H1 (cell line): ENCODE measurements at regions not wholly inside any gene's neighbourhood (a gene's known extent, or its start where the extent isn't known, plus 50 kb on each side); places are given as distances from the start of the nearest gene placed in this dataset.

ENCODE experiments used
- CTCF ChIA-PET: fragments of 300-600 bp; sonication (Branson Sonifier 250); formaldehyde crosslinking; loops from one replicate; lab custom pipeline; 2021; ENCODE audit not compliant: partially characterized antibody; lab: Charles Lee
- POLR2A ChIA-PET: fragments of 300-600 bp; sonication (Branson Sonifier 250); formaldehyde crosslinking; loops from one replicate; lab custom pipeline; 2021; ENCODE audit warnings: inconsistent platforms; ENCODE audit not compliant: partially characterized antibody; lab: Charles Lee
- DNase-seq, 2 experiments: peaks; one replicate each; pipeline versions ENCODE4 v3.0.0 to v3.0.0-alpha.2; 2010 to 2022; ENCODE audit warnings: low spot score in 2 of 2, low read depth in 1 of 2, mixed read lengths in 1 of 2
- FAIRE-seq: peaks from 2 replicates; lab custom pipeline; 2011; peaks lifted over from hg19 to GRCh38; lab: Jason Lieb, UNC
- H2AFZ ChIP-seq: 2 replicates; pipeline ENCODE4 v1.8.1; 2012; ENCODE audit warnings: low read length, inconsistent platforms
- H2AK5ac ChIP-seq: 2 replicates; pipeline ENCODE4 v1.6.1; 2013; ENCODE audit warnings: low read depth, low read length
- H2BK120ac ChIP-seq: replicated peaks from 2 replicates; pipeline ENCODE3; 2013; ENCODE audit warnings: low read depth, low read length, inconsistent platforms
- H2BK12ac ChIP-seq: 2 replicates; pipeline ENCODE4 v1.6.1; 2013; ENCODE audit warnings: low read depth, low read length
- H2BK15ac ChIP-seq: 2 replicates; pipeline ENCODE4 v1.6.1; 2013; ENCODE audit warnings: low read length
- H2BK20ac ChIP-seq: 2 replicates; pipeline ENCODE4 v1.6.1; 2013; ENCODE audit warnings: low read length
- H2BK5ac ChIP-seq: 2 replicates; pipeline ENCODE4 v1.6.1; 2013; ENCODE audit warnings: low read depth, low read length
- H3K14ac ChIP-seq: 2 replicates; pipeline ENCODE4 v1.6.1; 2013; ENCODE audit warnings: inconsistent platforms; ENCODE audit not compliant: insufficient read length
- H3K18ac ChIP-seq: 2 replicates; pipeline ENCODE4 v1.6.1; 2013; ENCODE audit warnings: low read length; ENCODE audit errors: extremely low read depth
- H3K23ac ChIP-seq: 2 replicates; pipeline ENCODE4 v1.6.1; 2013; ENCODE audit warnings: inconsistent platforms; ENCODE audit not compliant: insufficient read length
- H3K23me2 ChIP-seq: 2 replicates; pipeline ENCODE4 v1.6.1; 2013; ENCODE audit warnings: low read depth, low read length
- H3K27ac ChIP-seq: 2 replicates; pipeline ENCODE4 v1.6.1; 2011; ENCODE audit warnings: low read depth, low read length, inconsistent platforms
- H3K27me3 ChIP-seq, 4 experiments: replicated peaks in 1 of 4; 1 replicate in 1 of 4; 2 replicates in 3 of 4; pipeline versions ENCODE4 v1.6.1 to v1.8.1; 2011 to 2013; ENCODE audit warnings: low read length in 3 of 4, mild to moderate bottlenecking in 3 of 4, inconsistent platforms in 2 of 4, mixed read lengths in 2 of 4, moderate library complexity in 1 of 4; ENCODE audit not compliant: control insufficient read depth in 3 of 4, insufficient read depth in 3 of 4; ENCODE audit errors: extremely low read depth in 1 of 4
- H3K36me3 ChIP-seq, 4 experiments: 2 replicates each; pipeline versions ENCODE4 v1.6.1 to v1.8.1; 2011 to 2013; ENCODE audit warnings: mild to moderate bottlenecking in 4 of 4, low read length in 3 of 4, moderate library complexity in 2 of 4, control low read depth in 1 of 4, inconsistent platforms in 1 of 4; ENCODE audit not compliant: insufficient read depth in 4 of 4, control insufficient read depth in 2 of 4
- H3K4ac ChIP-seq: replicated peaks from 2 replicates; pipeline ENCODE3; 2013; ENCODE audit warnings: low read length, low read depth, mixed read lengths, inconsistent platforms; ENCODE audit not compliant: insufficient read length
- H3K4me1 ChIP-seq, 4 experiments: replicated peaks in 1 of 4; 1 replicate in 1 of 4; 2 replicates in 3 of 4; pipeline versions ENCODE4 v1.6.1 to v1.8.1; 2011 to 2013; ENCODE audit warnings: low read length in 3 of 4, inconsistent platforms in 2 of 4, mixed read lengths in 1 of 4; ENCODE audit not compliant: insufficient read depth in 4 of 4, control insufficient read depth in 3 of 4
- H3K4me2 ChIP-seq, 2 experiments: 2 replicates each; pipeline versions ENCODE4 v1.6.1 to v1.8.1; 2011 to 2013; ENCODE audit warnings: low read depth in 2 of 2, low read length in 2 of 2, control low read depth in 1 of 2, inconsistent platforms in 1 of 2, mild to moderate bottlenecking in 1 of 2; ENCODE audit not compliant: insufficient read depth in 1 of 2
- H3K4me3 ChIP-seq, 4 experiments: fragments of 200-600, 300-600 bp in 1 of 4; sonication (generic), shearing (Covaris generic), sonication (Bioruptor Twin) in 1 of 4; 2 replicates each; pipeline versions ENCODE4 v1.5.1 to v1.8.1; 2011 to 2016; ENCODE audit warnings: low read length in 4 of 4, low read depth in 3 of 4, control low read depth in 2 of 4, inconsistent platforms in 2 of 4, mild to moderate bottlenecking in 2 of 4, mixed read lengths in 1 of 4, moderate library complexity in 1 of 4; ENCODE audit not compliant: insufficient read depth in 2 of 4; ENCODE audit errors: extremely low read depth in 1 of 4
- H3K56ac ChIP-seq: replicated peaks from 2 replicates; pipeline ENCODE3; 2013; ENCODE audit warnings: low read depth, mild to moderate bottlenecking, mixed read lengths, low read length, inconsistent platforms; ENCODE audit not compliant: insufficient read length
- H3K79me1 ChIP-seq: 2 replicates; pipeline ENCODE4 v1.6.1; 2013; ENCODE audit warnings: low read depth, low read length, control low read depth
- H3K79me2 ChIP-seq, 2 experiments: 2 replicates each; pipeline versions ENCODE4 v1.6.1 to v1.8.1; 2012 to 2013; ENCODE audit warnings: low read length in 2 of 2, mild to moderate bottlenecking in 2 of 2, inconsistent platforms in 1 of 2; ENCODE audit not compliant: insufficient read depth in 2 of 2, control insufficient read depth in 1 of 2
- H3K9ac ChIP-seq, 4 experiments: replicated peaks in 1 of 4; 1 replicate in 1 of 4; 2 replicates in 3 of 4; pipeline versions ENCODE4 v1.6.1 to v1.8.1; 2011 to 2013; ENCODE audit warnings: low read depth in 3 of 4, low read length in 3 of 4, control low read depth in 2 of 4, mild to moderate bottlenecking in 2 of 4, moderate library complexity in 2 of 4, inconsistent platforms in 1 of 4; ENCODE audit errors: extremely low read depth in 1 of 4
- H3K9me3 ChIP-seq, 2 experiments: 2 replicates each; pipeline versions ENCODE4 v1.6.1 to v1.8.1; 2012 to 2013; ENCODE audit warnings: mild to moderate bottlenecking in 2 of 2, moderate library complexity in 2 of 2, control low read depth in 1 of 2, inconsistent platforms in 1 of 2, low read depth in 1 of 2, low read length in 1 of 2, mixed read lengths in 1 of 2; ENCODE audit not compliant: insufficient read depth in 2 of 2
- H4K20me1 ChIP-seq, 2 experiments: replicated peaks in 1 of 2; 2 replicates each; pipeline versions ENCODE3 to v1.8.1; 2011 to 2013; ENCODE audit warnings: inconsistent platforms in 2 of 2, low read length in 2 of 2, mild to moderate bottlenecking in 1 of 2; ENCODE audit not compliant: insufficient read depth in 2 of 2, control insufficient read depth in 1 of 2
- H4K5ac ChIP-seq: 2 replicates; pipeline ENCODE4 v1.6.1; 2013; ENCODE audit warnings: low read length, low read depth, mixed read lengths, inconsistent platforms; ENCODE audit not compliant: insufficient read length
- H4K8ac ChIP-seq: 2 replicates; pipeline ENCODE4 v1.8.0; 2013; ENCODE audit warnings: mild to moderate bottlenecking, moderate library complexity, low read length, inconsistent platforms; ENCODE audit not compliant: insufficient read depth; ENCODE audit errors: extremely low read depth
- H4K91ac ChIP-seq: replicated peaks from 2 replicates; pipeline ENCODE3; 2013; ENCODE audit warnings: low read length, mixed read lengths, inconsistent platforms; ENCODE audit not compliant: insufficient read length
- BCL11A ChIP-seq, 2 experiments: IDR thresholded peaks; one replicate each; pipeline ENCODE4 v1.6.1; 2011; ENCODE audit warnings: low read depth in 2 of 2, low read length in 2 of 2, mild to moderate bottlenecking in 2 of 2
- BRCA1 ChIP-seq: IDR thresholded peaks from 2 replicates; pipeline ENCODE4 v1.6.1; 2012; ENCODE audit warnings: low read depth, low read length, improper control_type of control experiment
- CREB1 ChIP-seq: IDR thresholded peaks from 2 replicates; pipeline ENCODE4 v1.6.1; 2012; ENCODE audit warnings: inconsistent platforms
- CTBP2 ChIP-seq: IDR thresholded peaks from 2 replicates; pipeline ENCODE4 v1.7.0; 2011; ENCODE audit warnings: borderline replicate concordance, mild to moderate bottlenecking, moderate library complexity, mixed read lengths, low read length; ENCODE audit not compliant: insufficient read depth, insufficient read length
- FOSL1 ChIP-seq: IDR thresholded peaks from 2 replicates; pipeline ENCODE4 v1.6.1; 2011; ENCODE audit warnings: mild to moderate bottlenecking, low read depth, low read length, moderate library complexity; ENCODE audit not compliant: insufficient read depth
- GABPA ChIP-seq: IDR thresholded peaks from 2 replicates; pipeline ENCODE4 v1.6.1; 2011; ENCODE audit warnings: mild to moderate bottlenecking, low read length, moderate library complexity, borderline replicate concordance; ENCODE audit not compliant: insufficient read depth
- HDAC2 ChIP-seq, 2 experiments: fragments of 300-600 bp in 1 of 2; sonication (generic) in 1 of 2; IDR thresholded peaks; 2 replicates each; pipeline ENCODE4 v1.6.1; 2011 to 2012; ENCODE audit warnings: low read depth in 2 of 2, low read length in 2 of 2, mild to moderate bottlenecking in 2 of 2, moderate library complexity in 2 of 2, borderline replicate concordance in 1 of 2, inconsistent platforms in 1 of 2
- HDAC6 ChIP-seq: IDR thresholded peaks from one replicate; pipeline ENCODE4 v1.7.1; 2012; ENCODE audit warnings: low read depth, mild to moderate bottlenecking, inconsistent platforms, low read length, moderate library complexity
- JUND ChIP-seq: IDR thresholded peaks from 2 replicates; pipeline ENCODE4 v1.6.1; 2011; ENCODE audit warnings: mild to moderate bottlenecking, improper control_type of control experiment, low read length
- KDM5A ChIP-seq: fragments of 200-600 bp; IDR thresholded peaks from 2 replicates; pipeline ENCODE4 v1.7.1; 2012; ENCODE audit warnings: mild to moderate bottlenecking, low read length, inconsistent platforms, mixed read lengths
- RNF2 ChIP-seq: fragments of 200-900, 300-1000 bp; sonication (generic); IDR thresholded peaks from 2 replicates; pipeline ENCODE4 v1.7.1; 2016; ENCODE audit warnings: borderline replicate concordance, low read depth, mild to moderate bottlenecking, antibody characterized with exemption, low read length; ENCODE audit not compliant: poor library complexity, severe bottlenecking; ENCODE audit errors: missing control alignments
- SIX5 ChIP-seq: IDR thresholded peaks from 2 replicates; pipeline ENCODE4 v1.6.1; 2011; ENCODE audit warnings: mild to moderate bottlenecking, low read depth, low read length
- SP4 ChIP-seq: IDR thresholded peaks from 2 replicates; pipeline ENCODE4 v1.6.1; 2012; ENCODE audit warnings: low read length, inconsistent platforms
- TBP ChIP-seq: IDR thresholded peaks from 2 replicates; pipeline ENCODE4 v1.6.1; 2011; ENCODE audit warnings: low read depth, low read length, improper control_type of control experiment
- USF2 ChIP-seq: IDR thresholded peaks from 2 replicates; pipeline ENCODE4 v1.6.1; 2011; ENCODE audit warnings: low read length, improper control_type of control experiment

GRCh38 chr2:11976073-11976472, 229.6 kb downstream of the LPIN1 start:
- no peak for FAIRE-seq
- TF ChIP-seq RNF2, result no peak
- no peak for TF ChIP-seq FOSL1
- TF ChIP-seq CREB1, result no peak
- no peak for TF ChIP-seq HDAC2 (IDR thresholded peaks at IDR 0.05; ENCODE audit: borderline replicate concordance in 1 of 2, low read depth in 2 of 2, low read length in 2 of 2)
- TF ChIP-seq SP4, result no peak
- no peak for TF ChIP-seq HDAC6
- TF ChIP-seq SIX5, result no peak
- no peak for TF ChIP-seq BRCA1
- no peak for TF ChIP-seq KDM5A
- TF ChIP-seq BCL11A (IDR thresholded peaks at IDR 0.05; ENCODE audit: low read depth in 2 of 2, low read length in 2 of 2), result no peak
- no peak for TF ChIP-seq CTBP2
- no peak for TF ChIP-seq TBP
- no peak for TF ChIP-seq USF2
- TF ChIP-seq JUND, result no peak
- TF ChIP-seq GABPA, result no peak

More at GRCh38 chr2:11976073-11976472, 229.6 kb downstream of the LPIN1 start:
- Histone ChIP-seq H3K36me3 (no peaks in the 10 kb centered on the region), H2AK5ac (no peak overlapping the region), H3K4me3 (no peak overlapping the region), H2BK20ac (no peak overlapping the region), H3K9me3 (no peaks in the 10 kb centered on the region), H2BK120ac (no peak overlapping the region), H3K23ac (no peak overlapping the region), H2BK12ac (no peak overlapping the region), H3K56ac (no peak overlapping the region), H3K14ac (no peak overlapping the region), H3K79me2 (no peaks in the 10 kb centered on the region), H3K18ac (no peak overlapping the region), H3K4me2 (no peak overlapping the region), H4K91ac (no peak overlapping the region), H3K27ac (no peak overlapping the region), H3K27me3 (no peaks in the 10 kb centered on the region), H3K9ac (no peak overlapping the region), H2AFZ (no peak overlapping the region), H4K5ac (no peak overlapping the region), H3K4ac (no peak overlapping the region), H2BK15ac (no peak overlapping the region), H4K20me1 (peaks cover 0 to 1% of the 10 kb centered on the region in 2 experiments), H3K79me1 (no peaks in the 10 kb centered on the region), H3K4me1 (peaks cover 0 to 2% (median 0%) of the 10 kb centered on the region in 4 experiments; a peak in 1 of 7 replicates), H4K8ac (no peak overlapping the region), H3K23me2 (no peaks in the 10 kb centered on the region), H2BK5ac (no peak overlapping the region)
- ChIA-PET POLR2A (no interaction called here), CTCF (no interaction called here)
- no peak for DNase-seq
